GM21717 (cell line): ENCODE measurements at regions not wholly inside any gene's neighbourhood (a gene's known extent, or its start where the extent isn't known, plus 50 kb on each side); places are given as distances from the start of the nearest gene placed in this dataset.

Experiments
- ATAC-seq: cut with Tn5 transposase; IDR thresholded peaks from one replicate; pipeline ENCODE4 v1.9.1; 2021; ENCODE audit warnings: mild to moderate bottlenecking, moderate library complexity; ENCODE audit not compliant: unreplicated experiment

DNA sequence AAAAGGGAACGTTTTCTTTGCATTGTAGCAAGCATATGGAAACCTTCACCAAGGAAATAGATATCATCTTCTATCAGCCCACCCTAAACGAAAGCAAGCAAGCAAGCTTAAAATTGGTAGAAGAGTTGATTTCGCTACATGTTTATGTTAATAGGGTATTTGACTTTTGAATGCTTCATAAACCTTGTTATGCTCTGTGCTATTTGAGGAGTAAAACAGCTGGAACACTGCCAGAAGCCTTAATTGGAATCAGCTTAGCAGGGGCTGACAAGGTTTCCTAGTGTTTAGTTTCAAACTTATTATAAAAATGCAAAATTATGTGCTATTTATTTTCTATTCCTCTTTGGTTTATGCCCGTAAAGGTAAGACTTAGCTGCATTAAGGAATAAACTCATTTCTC is 70.6 kb upstream of the LINC00305 start:
- no peak for ATAC-seq

DNA sequence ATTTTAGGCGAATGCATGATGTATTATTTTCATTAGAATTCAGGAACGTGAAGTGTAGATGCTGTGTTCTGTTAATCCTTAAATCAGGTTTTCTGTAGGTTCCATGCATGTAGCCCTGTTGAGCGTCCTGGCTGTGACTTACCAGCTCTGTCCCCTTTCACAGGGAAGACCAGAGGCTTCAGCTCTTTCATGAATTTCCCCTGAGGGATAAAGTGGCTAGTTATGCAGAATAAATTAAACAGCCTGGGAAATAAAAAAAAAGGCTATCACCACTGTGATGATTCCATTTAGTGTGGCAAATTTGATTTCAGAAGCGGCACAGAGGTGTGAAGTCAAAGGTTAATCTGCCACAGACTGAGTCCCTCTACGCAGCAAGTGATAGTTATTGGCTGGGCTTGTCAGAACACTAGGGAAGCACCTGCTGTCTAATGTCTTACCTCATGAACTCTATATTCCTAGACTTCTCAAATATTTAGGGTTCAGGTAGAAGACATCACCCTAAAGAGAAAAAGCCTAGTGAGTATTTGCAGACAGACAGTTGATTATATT is 61.6 kb upstream of the LINC00305 start:
- ATAC-seq: no peak

DNA sequence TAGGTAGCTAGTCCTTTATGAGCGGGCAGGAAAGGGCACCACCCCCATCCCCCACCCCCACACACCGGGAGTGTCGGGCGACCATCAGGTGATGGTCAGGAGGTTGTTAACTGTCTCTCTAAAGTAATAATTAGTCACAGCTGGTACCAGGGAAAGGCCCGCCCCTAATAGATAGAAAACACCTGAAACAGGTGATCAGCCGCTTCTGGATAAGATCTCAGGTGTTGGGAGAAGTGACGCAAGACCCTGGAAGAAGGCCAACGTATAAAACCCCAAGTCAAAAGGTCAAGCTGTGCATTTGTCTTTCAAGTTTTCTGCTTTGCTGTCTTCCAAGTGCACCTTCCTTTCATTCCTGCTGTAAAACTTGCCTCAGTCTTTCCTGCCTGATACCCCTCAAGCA is 59.6 kb upstream of the LINC00305 start:
- ATAC-seq: no peak

DNA sequence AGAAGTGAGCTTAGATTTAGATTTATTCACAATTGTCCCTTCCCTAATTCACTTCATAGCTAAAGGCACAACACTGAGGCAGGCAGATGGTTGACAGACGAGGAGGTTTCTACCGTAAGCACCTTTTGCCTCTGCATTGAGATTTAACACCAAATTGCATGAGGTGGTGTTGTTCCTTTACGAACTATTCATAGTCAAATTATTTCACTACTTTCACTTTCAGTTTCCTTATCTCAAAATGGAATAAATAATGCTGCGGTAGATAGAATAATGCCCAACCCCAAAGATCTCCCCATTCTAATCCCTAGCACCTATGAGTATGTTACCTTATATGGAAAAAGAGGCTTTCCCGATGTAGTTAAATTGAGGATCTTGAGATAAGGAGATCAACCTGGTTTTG is 58.9 kb upstream of the LINC00305 start:
- no peak for ATAC-seq

DNA sequence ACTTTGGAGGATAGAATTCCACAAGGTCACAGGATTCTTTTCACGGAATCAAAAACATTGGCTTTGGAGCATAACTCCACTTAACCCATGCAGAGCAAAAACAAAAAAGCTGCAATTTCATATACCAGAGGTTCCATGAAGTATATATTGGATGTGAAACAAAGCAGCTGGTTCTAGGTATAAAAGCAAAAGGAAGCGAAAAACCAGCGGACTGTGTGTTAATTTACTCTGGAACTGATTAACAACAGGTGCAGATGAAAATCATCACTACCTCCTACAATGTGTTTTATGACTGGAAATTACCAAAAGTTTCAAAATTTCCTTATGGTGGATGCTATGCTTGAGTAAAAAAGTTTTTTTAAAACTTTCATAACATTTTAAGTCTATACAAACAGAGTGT is 54.4 kb upstream of the LINC00305 start:
- ATAC-seq: peak; percentile 57

DNA sequence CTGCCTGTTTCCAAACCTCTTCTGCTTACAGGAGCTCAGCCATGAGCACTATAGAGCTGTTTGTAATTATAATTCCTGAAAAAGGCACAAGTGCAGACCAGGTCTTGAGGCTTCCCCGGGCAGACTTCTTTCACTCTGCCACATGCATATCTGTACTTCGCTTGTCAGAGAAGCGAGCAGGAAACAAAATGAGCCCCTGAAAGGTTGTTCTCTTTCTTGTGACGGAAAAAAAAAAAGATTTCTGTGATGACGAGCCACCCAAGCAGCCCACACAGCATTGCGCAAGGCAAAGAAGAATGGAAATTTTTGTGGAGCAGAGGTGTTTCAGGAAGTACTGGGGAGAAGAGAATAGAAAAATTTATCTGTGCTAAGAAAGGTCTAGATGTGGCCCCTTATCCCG is 54.0 kb upstream of the LINC00305 start:
- ATAC-seq: peak; percentile 49

DNA sequence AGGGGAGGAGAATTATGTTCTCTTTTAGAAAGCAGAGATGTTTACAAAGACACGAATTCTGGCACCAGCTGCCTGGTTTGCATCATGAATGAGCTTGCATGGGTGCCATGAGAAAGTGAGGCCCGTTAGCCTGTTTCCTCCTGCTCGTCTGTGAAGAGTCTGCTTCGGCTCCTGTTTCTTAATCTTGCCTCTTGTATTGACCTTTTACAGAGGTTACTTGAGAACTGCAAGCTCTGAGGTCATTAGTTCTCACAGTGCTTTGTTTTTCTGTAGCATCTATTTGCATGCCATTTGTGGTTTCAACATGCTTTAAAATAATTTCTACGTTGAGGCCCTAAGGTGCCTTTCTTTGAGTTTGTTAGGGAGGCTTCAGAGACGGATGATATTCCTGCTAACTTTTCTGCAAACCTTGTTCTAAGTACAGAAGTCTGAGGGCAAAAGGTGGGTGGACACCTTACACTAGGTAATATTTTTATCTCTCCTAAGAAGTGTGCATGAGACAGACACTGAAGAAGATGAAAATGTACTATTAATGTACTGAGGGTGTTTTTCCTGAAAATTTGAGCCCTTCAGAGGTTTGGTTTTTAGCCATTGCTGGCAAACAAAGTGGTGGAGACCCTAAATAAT is 53.4 kb upstream of the LINC00305 start:
- ATAC-seq: peak; percentile 80

DNA sequence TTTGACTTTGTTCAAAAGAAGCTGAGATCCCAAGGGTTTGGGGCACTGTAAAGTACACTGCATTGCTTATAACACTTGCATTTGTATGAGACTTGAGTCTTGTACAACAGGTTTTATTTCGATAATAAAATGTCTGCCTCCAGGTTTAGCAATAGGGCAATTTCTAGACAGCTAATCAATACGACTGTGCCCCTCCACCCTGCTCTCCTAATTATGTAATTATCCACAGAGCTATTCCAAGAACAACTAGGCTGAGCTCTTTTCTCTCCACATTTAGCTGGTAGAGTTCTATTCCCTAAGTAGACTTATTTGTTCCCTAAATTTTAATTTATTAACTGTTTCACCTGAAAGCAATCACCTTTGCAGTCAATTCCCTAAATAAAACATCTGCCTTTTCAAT is 52.9 kb upstream of the LINC00305 start:
- ATAC-seq: no peak

DNA sequence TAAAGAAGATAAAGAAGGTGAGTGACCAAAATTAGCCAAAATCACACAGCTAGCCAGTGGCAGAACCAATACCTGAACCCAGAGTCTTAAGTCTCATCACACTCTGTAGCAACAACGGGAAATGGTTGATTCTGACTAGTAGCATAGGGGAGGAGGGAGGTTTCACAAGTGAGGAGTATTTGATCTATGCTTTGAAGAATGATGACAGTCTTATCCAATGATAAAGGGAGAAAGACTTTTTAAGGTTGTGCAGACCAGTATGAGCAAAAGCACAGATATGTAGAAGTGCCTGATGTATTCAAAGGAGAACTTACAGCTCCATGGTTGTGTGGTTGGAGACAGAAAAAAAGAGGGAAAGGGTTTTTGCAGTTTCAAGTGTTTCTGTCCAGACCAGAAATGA is 50.7 kb upstream of the LINC00305 start:
- no peak for ATAC-seq
